ENCODE measurements at regions not wholly inside any gene's neighbourhood (a gene's known extent, or its start where the extent isn't known, plus 50 kb on each side); places are given as distances from the start of the nearest gene placed in this dataset.

GRCh38 chr5:3305432-3305831 lies 290.2 kb upstream of the IRX1 start:
- ChIA-PET POLR2A (no interaction called here), CTCF (no interaction called here)
- Histone ChIP-seq H3K27ac (ENCODE audit: low read depth, low read length) (no peak overlapping the region), H3K27me3 (ENCODE audit: control insufficient read depth, insufficient read depth, low read length) (no peaks in the 10 kb centered on the region), H3K9me3 (ENCODE audit: control insufficient read depth, insufficient read depth, low read length) (peaks cover 68% of the 10 kb centered on the region), H3K4me3 (ENCODE audit: low read depth, low read length) (no peak overlapping the region)
- no peak for TF ChIP-seq CTCF (IDR thresholded peaks at IDR 0.05; ENCODE audit: low read depth, low read length)
- DNase-seq (ENCODE audit: low read depth, low spot score), result no peak

- Histone ChIP-seq H3K4me3 (ENCODE audit: low read depth, low read length) (no peak overlapping the region), H3K27me3 (ENCODE audit: control insufficient read depth, insufficient read depth, low read length) (no peaks in the 10 kb centered on the region), H3K27ac (ENCODE audit: low read depth, low read length) (no peak overlapping the region), H3K9me3 (ENCODE audit: control insufficient read depth, insufficient read depth, low read length) (peaks cover 64% of the 10 kb centered on the region)
- no peak for DNase-seq (ENCODE audit: low read depth, low spot score)
- no peak for TF ChIP-seq CTCF (IDR thresholded peaks at IDR 0.05; ENCODE audit: low read depth, low read length)
- POLR2A ChIA-PET, result no interaction called here
- CTCF ChIA-PET, result no interaction called here
Measured at GRCh38 chr5:3304346-3304745, 291.3 kb upstream of the IRX1 start.

- ChIA-PET CTCF (no interaction called here), POLR2A (no interaction called here)
- H3K27me3 ChIP-seq (ENCODE audit: control insufficient read depth, insufficient read depth, low read length), result no peaks in the 10 kb centered on the region
- DNase-seq (ENCODE audit: low read depth, low spot score), result no peak
- H3K9me3 ChIP-seq (ENCODE audit: control insufficient read depth, insufficient read depth, low read length), result peaks cover 64% of the 10 kb centered on the region
- TF ChIP-seq CTCF (IDR thresholded peaks at IDR 0.05; ENCODE audit: low read depth, low read length), result no peak
- H3K27ac ChIP-seq (ENCODE audit: low read depth, low read length), result no peak overlapping the region
- no peak overlapping the region for H3K4me3 ChIP-seq (ENCODE audit: low read depth, low read length)
Measured at GRCh38 chr5:3303777-3304176, 291.9 kb upstream of the IRX1 start.

DNA sequence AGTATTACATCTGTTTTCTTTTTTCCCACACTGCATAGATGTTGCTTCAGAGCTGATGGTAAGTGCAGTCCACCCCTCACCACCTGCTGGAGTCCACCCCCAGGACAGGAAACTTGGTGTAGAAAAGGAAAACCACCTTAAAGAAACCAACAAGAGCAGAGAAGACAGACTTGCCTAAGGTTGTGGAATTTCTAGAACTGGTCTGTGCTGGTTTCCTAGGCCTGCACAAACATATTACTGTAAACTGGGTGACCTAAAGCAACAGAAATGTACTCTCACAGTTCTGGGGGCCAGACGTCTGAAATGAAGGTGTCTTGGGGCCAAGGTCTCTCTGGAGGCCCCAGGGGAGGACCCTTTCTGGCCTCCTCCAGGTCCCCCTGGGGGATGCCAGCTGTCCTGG lies 293.4 kb upstream of the IRX1 start:
- Histone ChIP-seq H3K27ac (ENCODE audit: low read depth, low read length) (no peak overlapping the region), H3K27me3 (ENCODE audit: control insufficient read depth, insufficient read depth, low read length) (no peaks in the 10 kb centered on the region), H3K9me3 (ENCODE audit: control insufficient read depth, insufficient read depth, low read length) (peaks cover 51% of the 10 kb centered on the region), H3K4me3 (ENCODE audit: low read depth, low read length) (no peak overlapping the region)
- POLR2A ChIA-PET, result no interaction called here
- TF ChIP-seq CTCF (IDR thresholded peaks at IDR 0.05; ENCODE audit: low read depth, low read length), result no peak
- no peak for DNase-seq (ENCODE audit: low read depth, low spot score)
- CTCF ChIA-PET, result no interaction called here

- no peak for TF ChIP-seq CTCF (IDR thresholded peaks at IDR 0.05; ENCODE audit: low read depth, low read length)
- CTCF ChIA-PET, result no interaction called here
- Histone ChIP-seq H3K4me3 (ENCODE audit: low read depth, low read length) (no peak overlapping the region), H3K27me3 (ENCODE audit: control insufficient read depth, insufficient read depth, low read length) (no peaks in the 10 kb centered on the region), H3K9me3 (ENCODE audit: control insufficient read depth, insufficient read depth, low read length) (peaks cover 44% of the 10 kb centered on the region), H3K27ac (ENCODE audit: low read depth, low read length) (no peak overlapping the region)
- POLR2A ChIA-PET, result no interaction called here
- DNase-seq (ENCODE audit: low read depth, low spot score), result no peak
Measured at GRCh38 chr5:3301306-3301705, 294.3 kb upstream of the IRX1 start.
